Smooth muscle cell (in vitro differentiated cells): ENCODE measurements at regions not wholly inside any gene's neighbourhood (a gene's known extent, or its start where the extent isn't known, plus 50 kb on each side); places are given as distances from the start of the nearest gene placed in this dataset.

Experiments used
- DNase-seq: peaks from one replicate; lab custom pipeline; 2025; ENCODE audit not compliant: unreplicated experiment; lab: John Stamatoyannopoulos, UW
- H2AFZ ChIP-seq: fragments of 200-600 bp; sonication (generic); 2 replicates; pipeline ENCODE4 v1.6.0; 2016; ENCODE audit warnings: antibody characterized with exemption, low read depth, mild to moderate bottlenecking
- H3F3A ChIP-seq: fragments of 200-600 bp; sonication (generic); 2 replicates; pipeline ENCODE4 v1.6.0; 2017; ENCODE audit warnings: antibody characterized with exemption, low read depth
- H3K27ac ChIP-seq: fragments of 200-600 bp; sonication (generic); 2 replicates; pipeline ENCODE4 v1.5.1; 2016; ENCODE audit warnings: low read depth, mild to moderate bottlenecking
- H3K27me3 ChIP-seq: fragments of 200-600 bp; sonication (generic); 2 replicates; pipeline ENCODE4 v1.6.1; 2016; ENCODE audit warnings: low read depth, mild to moderate bottlenecking
- H3K36me3 ChIP-seq: fragments of 200-600 bp; sonication (generic); 2 replicates; pipeline ENCODE4 v1.5.1; 2016; ENCODE audit warnings: low read depth
- H3K4me1 ChIP-seq: fragments of 200-600 bp; sonication (generic); 2 replicates; pipeline ENCODE4 v1.5.1; 2016; ENCODE audit warnings: low read depth
- H3K4me2 ChIP-seq: fragments of 200-600 bp; sonication (generic); 2 replicates; pipeline ENCODE4 v1.6.0; 2016; ENCODE audit warnings: mild to moderate bottlenecking
- H3K4me3 ChIP-seq: fragments of 200-600 bp; sonication (generic); 2 replicates; pipeline ENCODE4 v1.5.1; 2016; ENCODE audit warnings: mild to moderate bottlenecking
- H3K79me2 ChIP-seq: fragments of 200-600 bp; sonication (generic); 2 replicates; pipeline ENCODE4 v1.6.0; 2016; ENCODE audit warnings: low read depth, mild to moderate bottlenecking
- H3K9ac ChIP-seq: fragments of 200-600 bp; sonication (generic); 2 replicates; pipeline ENCODE4 v1.6.0; 2016; ENCODE audit warnings: low read depth
- H3K9me3 ChIP-seq: fragments of 200-600 bp; sonication (generic); replicated peaks from 2 replicates; pipeline ENCODE4 v1.5.1; 2016; ENCODE audit warnings: low read depth
- H4K20me1 ChIP-seq: fragments of 200-600 bp; sonication (generic); 2 replicates; pipeline ENCODE4 v1.6.0; 2016; ENCODE audit warnings: low read depth
- CTCF ChIP-seq: fragments of 200-600 bp; sonication (generic); IDR thresholded peaks from 2 replicates; pipeline ENCODE4 v1.5.1; 2017; ENCODE audit warnings: borderline replicate concordance, mild to moderate bottlenecking, antibody characterized with exemption; ENCODE audit not compliant: insufficient read depth, poor library complexity, severe bottlenecking
- WGBS: methylation state at CpG from one replicate; pipeline ENCODE4 v1.1.7; 2016; ENCODE audit warnings: low lambda C conversion rate; 5-methylcytosine and 5-hydroxymethylcytosine counted together

- Histone ChIP-seq H3K9me3 (no peaks in the 10 kb centered on the region), H3K27ac (no peak overlapping the region), H3K79me2 (no peaks in the 10 kb centered on the region), H2AFZ (no peak overlapping the region), H3K4me2 (no peak overlapping the region), H3K36me3 (no peaks in the 10 kb centered on the region), H3K27me3 (peaks cover 8% of the 10 kb centered on the region), H3K4me3 (no peak overlapping the region), H3F3A (no peaks in the 10 kb centered on the region), H3K9ac (no peak overlapping the region), H4K20me1 (no peaks in the 10 kb centered on the region), H3K4me1 (no peaks in the 10 kb centered on the region)
- 90% methylated on average over 2 of the region's 2 CpGs for WGBS
- no peak for DNase-seq
- TF ChIP-seq CTCF, result no peak
These were observed 443.3 kb upstream of the AGTR1 start for GRCh38 chr3:148254402-148254801.

GRCh38 chr3:148255981-148256969 is 441.4 kb upstream of the AGTR1 start:
- no peak for TF ChIP-seq CTCF
- Histone ChIP-seq H4K20me1 (no peaks in the 10 kb centered on the region), H3K9me3 (no peaks in the 10 kb centered on the region), H3K4me3 (no peak overlapping the region), H3K4me1 (no peaks in the 10 kb centered on the region), H3K4me2 (no peak overlapping the region), H3K9ac (no peak overlapping the region), H3K79me2 (no peaks in the 10 kb centered on the region), H3K27me3 (no peaks in the 10 kb centered on the region), H3F3A (no peaks in the 10 kb centered on the region), H3K36me3 (no peaks in the 10 kb centered on the region), H2AFZ (no peak overlapping the region), H3K27ac (no peak overlapping the region)
- WGBS, result 89% methylated on average over 6 of the region's 6 CpGs
- no peak for DNase-seq

GRCh38 chr3:148262980-148263379 is 434.7 kb upstream of the AGTR1 start:
- Histone ChIP-seq H4K20me1 (no peaks in the 10 kb centered on the region), H3K27ac (no peak overlapping the region), H3K4me2 (no peak overlapping the region), H3K79me2 (no peaks in the 10 kb centered on the region), H3K27me3 (no peaks in the 10 kb centered on the region), H3K36me3 (no peaks in the 10 kb centered on the region), H3K9ac (no peak overlapping the region), H3K9me3 (no peaks in the 10 kb centered on the region), H2AFZ (no peak overlapping the region), H3K4me1 (no peaks in the 10 kb centered on the region), H3F3A (no peaks in the 10 kb centered on the region), H3K4me3 (no peak overlapping the region)
- no peak for DNase-seq
- TF ChIP-seq CTCF, result no peak

- Histone ChIP-seq H3K4me3 (no peak overlapping the region), H3K27ac (no peak overlapping the region), H3K79me2 (no peaks in the 10 kb centered on the region), H3K9me3 (no peaks in the 10 kb centered on the region), H3K27me3 (no peaks in the 10 kb centered on the region), H3K4me2 (no peak overlapping the region), H3K9ac (no peak overlapping the region), H2AFZ (peak overlapping the region; percentile 1), H3K36me3 (no peaks in the 10 kb centered on the region), H3F3A (no peaks in the 10 kb centered on the region), H3K4me1 (no peaks in the 10 kb centered on the region), H4K20me1 (no peaks in the 10 kb centered on the region)
- no peak for TF ChIP-seq CTCF
- DNase-seq, result no peak
- 83% methylated on average over 3 of the region's 3 CpGs for WGBS
These were observed 431.9 kb upstream of the AGTR1 start for GRCh38 chr3:148265841-148266240.
